ENCODE measurements at regions not wholly inside any gene's neighbourhood (a gene's known extent, or its start where the extent isn't known, plus 50 kb on each side); places are given as distances from the start of the nearest gene placed in this dataset.

DNA sequence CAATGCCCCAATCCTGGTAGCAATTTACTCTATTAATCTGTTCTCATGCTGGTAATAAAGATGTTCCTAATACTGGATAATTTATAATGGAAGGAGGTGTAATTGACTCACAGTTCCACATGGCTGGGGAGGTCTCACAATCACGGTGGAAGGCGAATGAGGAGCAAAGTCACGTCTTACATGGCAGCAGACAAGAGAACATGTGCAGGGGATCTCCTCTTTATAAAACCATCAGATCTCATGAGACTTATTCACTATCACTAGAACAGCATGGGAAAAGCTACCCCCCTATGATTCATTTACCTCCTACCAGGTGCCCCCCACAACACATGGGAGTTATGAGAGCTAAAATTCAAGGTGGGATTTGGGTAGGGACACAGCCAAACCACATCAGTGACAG lies 872.2 kb downstream of the ANKRD7 start:
- TF ChIP-seq, protein P1, sequence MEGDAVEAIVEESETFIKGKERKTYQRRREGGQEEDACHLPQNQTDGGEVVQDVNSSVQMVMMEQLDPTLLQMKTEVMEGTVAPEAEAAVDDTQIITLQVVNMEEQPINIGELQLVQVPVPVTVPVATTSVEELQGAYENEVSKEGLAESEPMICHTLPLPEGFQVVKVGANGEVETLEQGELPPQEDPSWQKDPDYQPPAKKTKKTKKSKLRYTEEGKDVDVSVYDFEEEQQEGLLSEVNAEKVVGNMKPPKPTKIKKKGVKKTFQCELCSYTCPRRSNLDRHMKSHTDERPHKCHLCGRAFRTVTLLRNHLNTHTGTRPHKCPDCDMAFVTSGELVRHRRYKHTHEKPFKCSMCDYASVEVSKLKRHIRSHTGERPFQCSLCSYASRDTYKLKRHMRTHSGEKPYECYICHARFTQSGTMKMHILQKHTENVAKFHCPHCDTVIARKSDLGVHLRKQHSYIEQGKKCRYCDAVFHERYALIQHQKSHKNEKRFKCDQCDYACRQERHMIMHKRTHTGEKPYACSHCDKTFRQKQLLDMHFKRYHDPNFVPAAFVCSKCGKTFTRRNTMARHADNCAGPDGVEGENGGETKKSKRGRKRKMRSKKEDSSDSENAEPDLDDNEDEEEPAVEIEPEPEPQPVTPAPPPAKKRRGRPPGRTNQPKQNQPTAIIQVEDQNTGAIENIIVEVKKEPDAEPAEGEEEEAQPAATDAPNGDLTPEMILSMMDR (optimal IDR thresholded peaks at IDR 0.05 in 1 of 3, IDR thresholded peaks at IDR 0.05 in 1 of 3, conservative IDR thresholded peaks at IDR 0.05 in 1 of 3; ENCODE audit: extremely low read depth in 1 of 3, insufficient read depth in 2 of 3, low read length in 3 of 3) = no peak
- TF ChIP-seq EZH2 (IDR thresholded peaks at IDR 0.05; ENCODE audit: low read length) = no peak

Measured in keratinocyte (primary cell).